ENCODE measurements at regions not wholly inside any gene's neighbourhood (a gene's known extent, or its start where the extent isn't known, plus 50 kb on each side); places are given as distances from the start of the nearest gene placed in this dataset.

DNA sequence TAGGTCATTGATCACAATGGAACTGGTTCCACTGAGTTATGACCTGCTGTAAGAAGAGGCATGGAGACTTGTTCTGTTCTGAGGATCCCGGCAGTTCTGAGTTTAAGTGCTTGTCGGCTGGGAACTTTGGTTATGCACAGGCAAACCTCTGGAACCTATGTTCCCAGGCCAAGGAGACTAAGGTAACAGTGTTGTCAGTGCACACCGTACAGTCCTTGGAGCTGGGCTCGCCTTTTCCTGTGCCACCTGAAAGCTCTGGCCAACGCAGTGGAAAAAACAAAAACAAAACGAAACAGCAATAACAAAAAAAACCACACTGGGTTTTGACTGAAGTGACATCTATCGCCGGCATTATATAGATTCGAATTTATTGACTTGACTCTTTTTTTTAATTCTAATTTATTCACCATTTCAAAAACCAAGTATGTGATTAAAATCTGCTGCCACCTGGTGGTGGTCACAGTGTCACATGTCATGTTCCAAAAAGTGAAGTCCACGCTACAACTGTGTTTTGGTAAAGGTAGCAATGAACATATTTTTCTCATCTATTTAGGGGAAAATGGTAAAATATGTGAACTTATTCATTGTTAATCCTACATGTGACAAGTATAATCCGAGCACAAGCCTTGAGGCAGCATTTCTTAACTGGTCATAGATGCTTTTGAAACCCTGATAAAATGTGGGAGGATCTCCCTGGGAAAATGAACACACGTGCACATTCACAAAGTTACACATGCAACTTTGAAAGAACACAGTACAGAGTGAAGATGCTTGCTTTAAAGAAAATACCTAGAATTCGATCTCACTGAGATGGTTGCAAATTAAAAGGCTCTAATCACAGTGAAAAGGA is 113.8 kb upstream of the PPP2R2D start:
- no peak overlapping the region for H3K4me3 Mint-ChIP-seq
- no peak overlapping the region for H3K27ac ChIP-seq (ENCODE audit: insufficient read length, low read depth, low read length)
- DNase-seq, result peak; percentile 18
- peaks cover 5% of the 10 kb centered on the region; the same call in 1 of the 2 replicates for H3K4me1 ChIP-seq (ENCODE audit: insufficient read depth, low read length)
- no peak overlapping the region for H3K23ac ChIP-seq (ENCODE audit: insufficient read length, low read depth, low read length)
- no peak overlapping the region for H3K14ac ChIP-seq (ENCODE audit: insufficient read depth, low read length)
- no peak overlapping the region for H2AFZ ChIP-seq (ENCODE audit: low read length)
- H3K18ac ChIP-seq (ENCODE audit: insufficient read length, low read depth, low read length), result no peak overlapping the region
- no peaks in the 10 kb centered on the region for H3K27me3 ChIP-seq (ENCODE audit: insufficient read depth, low read length)
- no peaks in the 10 kb centered on the region for H3K23me2 ChIP-seq (ENCODE audit: insufficient read length, low read depth, low read length, poor library complexity, severe bottlenecking)
- no peak overlapping the region for H2BK5ac ChIP-seq (ENCODE audit: insufficient read length, low read length)
- peaks cover 7% of the 10 kb centered on the region for H3K27me3 Mint-ChIP-seq (ENCODE audit: low read depth)
- H3K36me3 Mint-ChIP-seq (ENCODE audit: insufficient read depth in 1 of 3, low read depth in 3 of 3), result peaks cover 0 to 24% (median 8%) of the 10 kb centered on the region in 3 experiments; a peak in 4 of 7 replicates
- no peaks in the 10 kb centered on the region for H3K79me2 ChIP-seq (ENCODE audit: insufficient read depth, low read length)
- no peak overlapping the region for H3K9ac ChIP-seq (ENCODE audit: extremely low read depth, insufficient read length, low read length)
- H2BK12ac ChIP-seq (ENCODE audit: insufficient read length, low read depth, low read length), result no peak overlapping the region
- H3K27ac Mint-ChIP-seq, result no peak overlapping the region
- H2AK5ac ChIP-seq (ENCODE audit: insufficient read length, low read length), result no peak overlapping the region
- peaks cover 6% of the 10 kb centered on the region for H3K9me3 ChIP-seq (ENCODE audit: control insufficient read depth, low read depth, low read length)
- no peak overlapping the region for H4K91ac ChIP-seq (ENCODE audit: insufficient read length, low read depth, low read length)
- no peak overlapping the region for H3K4ac ChIP-seq (ENCODE audit: low read depth, low read length)
- H3T11ph ChIP-seq (ENCODE audit: low read length), result no peak overlapping the region
- no peak overlapping the region for H3K56ac ChIP-seq (ENCODE audit: insufficient read length, low read depth, low read length)
- H3K79me1 ChIP-seq (ENCODE audit: insufficient read depth, low read depth, low read length, poor library complexity, severe bottlenecking), result no peaks in the 10 kb centered on the region
- H3K9me3 Mint-ChIP-seq, result peaks cover 34% of the 10 kb centered on the region in 2 experiments
- H3K4me1 Mint-ChIP-seq, result peaks cover 13 to 16% of the 10 kb centered on the region in 2 experiments
- H3K4me2 ChIP-seq (ENCODE audit: insufficient read depth, insufficient read length, low read length), result no peak overlapping the region
- H4K5ac ChIP-seq (ENCODE audit: insufficient read length, low read depth, low read length), result no peak overlapping the region
- no CpG with 5 or more reads among the region's 13 CpGs for WGBS (ENCODE audit: extremely low coverage, insufficient read length, low lambda C conversion rate)
- H4K8ac ChIP-seq (replicated peaks; ENCODE audit: insufficient read length, low read depth, low read length), result no peak overlapping the region
- H2BK20ac ChIP-seq (ENCODE audit: low read depth, low read length, poor library complexity, severe bottlenecking), result no peak overlapping the region
- H4K20me1 ChIP-seq (ENCODE audit: control insufficient read depth, insufficient read depth, insufficient read length), result no peaks in the 10 kb centered on the region
- H2BK15ac ChIP-seq (ENCODE audit: low read depth, low read length), result no peak overlapping the region
- H2BK120ac ChIP-seq (ENCODE audit: low read depth, low read length, poor library complexity, severe bottlenecking), result no peak overlapping the region
- peak; percentile 84 for TF ChIP-seq CTCF (conservative IDR thresholded peaks at IDR 0.05)
